T-cell (primary cell): ENCODE measurements at regions not wholly inside any gene's neighbourhood (a gene's known extent, or its start where the extent isn't known, plus 50 kb on each side); places are given as distances from the start of the nearest gene placed in this dataset.
"Not testable (repeated sequence)": the region's sequence is repeated elsewhere in the genome, so short reads cannot be mapped to it uniquely, and the experiment has no call there.

ENCODE experiments used
- ATAC-seq, 4 experiments: fragments of 200-7000 bp in 3 of 4; fragments of 150-1000 bp in 1 of 4; cut with Tn5 transposase; replicated peaks in 1 of 4; 1 replicate in 3 of 4; 2 replicates in 1 of 4; pipeline ENCODE4 v1.10.0; 2021; ENCODE audit warnings: moderate library complexity in 3 of 4, mild to moderate bottlenecking in 2 of 4, moderate number of reproducible peaks in 1 of 4
- CTCF ChIA-PET, 2 donors: fragments of 300-600 bp; sonication (Branson Sonifier 250); formaldehyde crosslinking; loops; one replicate each; lab custom pipeline; 2022; ENCODE audit warnings: antibody characterized with exemption in 2 of 2; lab: Charles Lee
- POLR2A ChIA-PET, 2 donors: fragments of 300-600 bp; sonication (Branson Sonifier 250); formaldehyde crosslinking; loops; one replicate each; lab custom pipeline; 2022; ENCODE audit warnings: antibody characterized with exemption in 2 of 2; lab: Charles Lee
- DNase-seq, 35 experiments: peaks; one replicate each; pipeline versions ENCODE4 v3.0.0 to v3.0.0-alpha.2; 2013 to 2023
- H3K27ac ChIP-seq: one replicate; pipeline ENCODE4 v1.5.1; 2013; ENCODE audit warnings: low read length
- H3K27me3 ChIP-seq, 2 experiments: replicated peaks in 1 of 2; 1 replicate in 1 of 2; 2 replicates in 1 of 2; pipeline versions ENCODE4 v1.6.1 to v1.7.0; 2013; ENCODE audit warnings: low read length in 1 of 2, mixed read lengths in 1 of 2; ENCODE audit not compliant: control insufficient read depth in 2 of 2, insufficient read depth in 2 of 2; ENCODE audit errors: extremely low read depth in 1 of 2
- H3K36me3 ChIP-seq, 2 donors: 1 replicate in 1 of 2; 2 replicates in 1 of 2; pipeline versions ENCODE4 v1.6.1 to v1.7.0; 2013; ENCODE audit warnings: low read length in 1 of 2; ENCODE audit not compliant: control insufficient read depth in 2 of 2, insufficient read depth in 1 of 2; ENCODE audit errors: extremely low read depth in 1 of 2
- H3K4me1 ChIP-seq, 2 experiments: 1 replicate in 1 of 2; 2 replicates in 1 of 2; pipeline versions ENCODE4 v1.6.1 to v1.7.0; 2013; ENCODE audit warnings: low read length in 2 of 2, mixed read lengths in 1 of 2; ENCODE audit not compliant: insufficient read depth in 2 of 2, control insufficient read depth in 1 of 2; ENCODE audit errors: extremely low read depth in 1 of 2
- H3K4me3 ChIP-seq, 2 donors: 1 replicate in 1 of 2; 2 replicates in 1 of 2; pipeline versions ENCODE4 v1.5.1 to v1.7.0; 2013; ENCODE audit warnings: mild to moderate bottlenecking in 2 of 2, low read length in 1 of 2, moderate library complexity in 1 of 2; ENCODE audit not compliant: control insufficient read depth in 1 of 2; ENCODE audit errors: extremely low read depth in 1 of 2
- H3K9me3 ChIP-seq: 2 replicates; pipeline ENCODE4 v1.7.0; 2013
- H3K27ac Mint-ChIP-seq, 2 donors: one replicate each; pipeline ENCODE4 v1.8.0; 2020 to 2021; ENCODE audit warnings: mild to moderate bottlenecking in 2 of 2, mixed read lengths in 2 of 2
- H3K27me3 Mint-ChIP-seq, 2 donors: one replicate each; pipeline ENCODE4 v1.8.0; 2021 to 2022; ENCODE audit warnings: mixed read lengths in 2 of 2
- H3K36me3 Mint-ChIP-seq: one replicate; pipeline ENCODE4 v1.8.0; 2021; ENCODE audit warnings: mixed read lengths
- H3K4me1 Mint-ChIP-seq, 3 donors: one replicate each; pipeline ENCODE4 v1.8.0; 2020 to 2022; ENCODE audit warnings: mixed read lengths in 3 of 3, mild to moderate bottlenecking in 1 of 3
- H3K4me3 Mint-ChIP-seq, 3 donors: one replicate each; pipeline ENCODE4 v1.8.0; 2020 to 2022; ENCODE audit warnings: mild to moderate bottlenecking in 3 of 3, mixed read lengths in 3 of 3, moderate library complexity in 3 of 3
- H3K9me3 Mint-ChIP-seq, 3 donors: one replicate each; pipeline ENCODE4 v1.8.0; 2020 to 2022; ENCODE audit warnings: mixed read lengths in 3 of 3
- WGBS: methylation state at CpG from one replicate; pipeline ENCODE4 v1.1.5; 2013; ENCODE audit warnings: missing lambda C conversion rate; ENCODE audit not compliant: insufficient coverage; 5-methylcytosine and 5-hydroxymethylcytosine counted together

GRCh38 chrX:65932173-65933084 is 107.5 kb downstream of the VSIG4 start:
- DNase-seq = no peak
- H3K27me3 ChIP-seq = no peaks in the 10 kb centered on the region
- CTCF ChIA-PET = no interaction called here
- Mint-ChIP-seq H3K27me3 (peaks cover 0 to 13% of the 10 kb centered on the region in 2 donors), H3K4me3 (no peak overlapping the region), H3K4me1 (peaks cover 8 to 17% (median 16%) of the 10 kb centered on the region in 3 donors), H3K27ac (peak overlapping the region in 1 of 2 donors; percentile 51), H3K36me3 (peaks cover 4% of the 10 kb centered on the region), H3K9me3 (peaks cover 3 to 5% (median 5%) of the 10 kb centered on the region in 3 donors)
- POLR2A ChIA-PET = no interaction called here
- H3K9me3 ChIP-seq = no peaks in the 10 kb centered on the region
- no peak overlapping the region for H3K27ac ChIP-seq
- H3K4me3 ChIP-seq = no peak overlapping the region
- no peak for ATAC-seq
- H3K4me1 ChIP-seq = peaks cover 0 to 1% of the 10 kb centered on the region in 2 experiments
- H3K36me3 ChIP-seq = no peaks in the 10 kb centered on the region
- WGBS = no CpG with 5 or more reads among the region's 10 CpGs

- Mint-ChIP-seq H3K4me1 (peaks cover 44 to 53% (median 53%) of the 10 kb centered on the region in 3 donors), H3K9me3 (peaks cover 3 to 9% (median 5%) of the 10 kb centered on the region in 3 donors), H3K36me3 (peaks cover 4% of the 10 kb centered on the region), H3K27ac (no peak overlapping the region), H3K27me3 (peaks cover 0 to 7% of the 10 kb centered on the region in 2 donors), H3K4me3 (peak overlapping the region in 1 of 3 donors; percentile 10)
- POLR2A ChIA-PET = no interaction called here
- whole genome bisulfite sequencing = 100% methylated on average over 4 of the region's 5 CpGs
- DNase-seq = no peak
- no peaks in the 10 kb centered on the region for H3K27me3 ChIP-seq
- no peak for ATAC-seq
- H3K4me3 ChIP-seq = no peak overlapping the region
- no peaks in the 10 kb centered on the region for H3K36me3 ChIP-seq
- peaks cover 15 to 32% of the 10 kb centered on the region in 2 experiments for H3K4me1 ChIP-seq
- H3K9me3 ChIP-seq = no peaks in the 10 kb centered on the region
- H3K27ac ChIP-seq = no peak overlapping the region
- CTCF ChIA-PET = interaction anchor here in 1 of 2 donors (0.6 kb wide), 1 partner anchor 332 kb away, joined by 5 read pairs; no protein-coding TSS in a partner anchor
Observed at GRCh38 chrX:65928522-65928921, 111.4 kb downstream of the VSIG4 start.

GRCh38 chrX:65927386-65927785 is 112.5 kb downstream of the VSIG4 start:
- peaks cover 23 to 32% of the 10 kb centered on the region in 2 experiments for H3K4me1 ChIP-seq
- H3K36me3 ChIP-seq, H3K36me3 Mint-ChIP-seq, ATAC-seq, H3K4me3 ChIP-seq, POLR2A ChIA-PET, H3K27me3 Mint-ChIP-seq, DNase-seq, H3K9me3 Mint-ChIP-seq, H3K27me3 ChIP-seq, H3K27ac ChIP-seq, CTCF ChIA-PET, H3K9me3 ChIP-seq: not testable (repeated sequence)
- Mint-ChIP-seq H3K27ac (peak overlapping the region; percentile 55 to 70), H3K4me3 (peak overlapping the region in 1 of 3 donors; percentile 62), H3K4me1 (peaks cover 51 to 63% (median 60%) of the 10 kb centered on the region in 3 donors)
- WGBS = 89% methylated on average over 1 of the region's 3 CpGs

- Mint-ChIP-seq H3K27me3 (peaks cover 0 to 5% of the 10 kb centered on the region in 2 donors), H3K4me1 (peaks cover 58 to 69% (median 64%) of the 10 kb centered on the region in 3 donors), H3K27ac (peak overlapping the region; percentile 74 to 81), H3K4me3 (peak overlapping the region; percentile 43 to 65 (median 62)), H3K9me3 (peaks cover 0 to 4% (median 0%) of the 10 kb centered on the region in 3 donors), H3K36me3 (no peaks in the 10 kb centered on the region)
- WGBS = 0% methylated on average over 2 of the region's 5 CpGs
- peak overlapping the region; percentile 11 to 46 for H3K4me3 ChIP-seq
- H3K27me3 ChIP-seq = no peaks in the 10 kb centered on the region
- ChIA-PET POLR2A (interaction anchor here in 1 of 2 donors (0.5 to 0.6 kb wide), 2 partner anchors 146 to 204 kb away, joined by 3 to 4 read pairs; no protein-coding TSS in a partner anchor), CTCF (no interaction called here)
- DNase-seq (peak in 33 of 35 experiments; percentile 9 to 60 (median 26)), ATAC-seq (peak; percentile 86 to 91 (median 90))
- H3K27ac ChIP-seq = peak overlapping the region; percentile 54
- H3K9me3 ChIP-seq = no peaks in the 10 kb centered on the region
- H3K36me3 ChIP-seq = no peaks in the 10 kb centered on the region
- H3K4me1 ChIP-seq = peaks cover 23 to 32% of the 10 kb centered on the region in 2 experiments
Observed at GRCh38 chrX:65926095-65927019, 113.5 kb downstream of the VSIG4 start.

- H3K36me3 ChIP-seq = no peaks in the 10 kb centered on the region
- H3K4me1 Mint-ChIP-seq = peaks cover 63 to 74% (median 72%) of the 10 kb centered on the region in 3 donors
- peaks cover 0 to 4% of the 10 kb centered on the region in 2 donors for H3K27me3 Mint-ChIP-seq
- no peaks in the 10 kb centered on the region for H3K36me3 Mint-ChIP-seq
- DNase-seq (no peak), ATAC-seq (no peak)
- H3K9me3 ChIP-seq = no peaks in the 10 kb centered on the region
- peak overlapping the region; percentile 6 for H3K27ac ChIP-seq
- 100% methylated on average over 1 of the region's 3 CpGs for WGBS
- peak overlapping the region in 1 of 3 donors; percentile 62 for H3K4me3 Mint-ChIP-seq
- H3K4me1 ChIP-seq = peaks cover 23 to 36% of the 10 kb centered on the region in 2 experiments
- peak overlapping the region; percentile 74 to 81 for H3K27ac Mint-ChIP-seq
- ChIA-PET POLR2A (no interaction called here), CTCF (no interaction called here)
- H3K27me3 ChIP-seq = no peaks in the 10 kb centered on the region
- H3K4me3 ChIP-seq = no peak overlapping the region
- peaks cover 0 to 4% (median 0%) of the 10 kb centered on the region in 3 donors for H3K9me3 Mint-ChIP-seq
Observed at GRCh38 chrX:65925592-65925991, 114.3 kb downstream of the VSIG4 start.

- no peak for ATAC-seq
- POLR2A ChIA-PET = no interaction called here
- Histone ChIP-seq H3K4me1 (peaks cover 23 to 38% of the 10 kb centered on the region in 2 experiments), H3K27ac (no peak overlapping the region), H3K27me3 (no peaks in the 10 kb centered on the region), H3K36me3 (no peaks in the 10 kb centered on the region), H3K9me3 (no peaks in the 10 kb centered on the region), H3K4me3 (no peak overlapping the region)
- no peaks in the 10 kb centered on the region for H3K36me3 Mint-ChIP-seq
- H3K4me3 Mint-ChIP-seq = peak overlapping the region in 1 of 3 donors; percentile 1
- peaks cover 0 to 4% (median 0%) of the 10 kb centered on the region in 3 donors for H3K9me3 Mint-ChIP-seq
- H3K27me3 Mint-ChIP-seq = peaks cover 0 to 6% of the 10 kb centered on the region in 2 donors
- 100% methylated on average over 1 of the region's 3 CpGs for WGBS
- CTCF ChIA-PET = no interaction called here
- no peak for DNase-seq
- no peak overlapping the region for H3K27ac Mint-ChIP-seq
- H3K4me1 Mint-ChIP-seq = peaks cover 63 to 75% (median 70%) of the 10 kb centered on the region in 3 donors
Observed at GRCh38 chrX:65925005-65925404, 114.9 kb downstream of the VSIG4 start.
